Femur (tissue), 1 donor: ENCODE measurements at regions not wholly inside any gene's neighbourhood (a gene's known extent, or its start where the extent isn't known, plus 50 kb on each side); places are given as distances from the start of the nearest gene placed in this dataset.
"Not testable (repeated sequence)": the region's sequence is repeated elsewhere in the genome, so short reads cannot be mapped to it uniquely, and the experiment has no call there.

Experiments used
- DNase-seq: peaks from one replicate; pipeline ENCODE4 v3.0.0-alpha.2; 2017

DNA sequence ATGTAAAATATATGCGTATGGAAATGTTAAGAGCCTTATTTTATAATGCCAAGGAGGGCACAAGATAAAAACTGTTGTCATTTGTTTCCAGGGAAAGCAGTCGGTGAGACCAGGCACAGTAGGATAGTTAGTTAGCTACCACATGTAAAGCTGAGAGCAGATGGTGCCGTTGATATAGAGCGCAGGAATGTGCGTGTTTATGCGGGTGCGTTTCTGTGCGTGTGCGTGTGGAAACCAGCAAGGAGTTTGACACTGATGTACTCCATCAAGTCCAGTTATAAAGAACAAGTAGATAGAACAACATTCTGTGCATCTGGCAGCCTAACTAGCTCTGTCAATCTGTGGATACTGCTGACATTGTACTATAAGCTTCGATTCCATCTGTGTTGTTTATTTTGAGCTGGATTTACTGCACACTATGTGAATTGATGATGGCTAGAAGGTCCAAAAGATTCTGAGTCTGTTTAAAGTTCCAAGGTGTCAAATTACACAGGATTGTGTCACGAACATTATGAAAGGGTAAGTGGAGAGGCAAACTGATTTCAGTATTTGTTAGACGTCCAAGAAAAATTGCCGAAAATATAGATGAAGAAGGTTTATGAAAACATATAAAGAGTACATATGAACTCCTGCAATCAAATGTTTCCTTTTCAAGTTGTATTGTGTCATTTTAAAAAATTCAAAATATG, 494.9 kb upstream of the MEF2C start:
- no peak for DNase-seq

- no peak for DNase-seq
Measured at GRCh38 chr5:89374818-89375521, 492.0 kb upstream of the MEF2C start.

DNA sequence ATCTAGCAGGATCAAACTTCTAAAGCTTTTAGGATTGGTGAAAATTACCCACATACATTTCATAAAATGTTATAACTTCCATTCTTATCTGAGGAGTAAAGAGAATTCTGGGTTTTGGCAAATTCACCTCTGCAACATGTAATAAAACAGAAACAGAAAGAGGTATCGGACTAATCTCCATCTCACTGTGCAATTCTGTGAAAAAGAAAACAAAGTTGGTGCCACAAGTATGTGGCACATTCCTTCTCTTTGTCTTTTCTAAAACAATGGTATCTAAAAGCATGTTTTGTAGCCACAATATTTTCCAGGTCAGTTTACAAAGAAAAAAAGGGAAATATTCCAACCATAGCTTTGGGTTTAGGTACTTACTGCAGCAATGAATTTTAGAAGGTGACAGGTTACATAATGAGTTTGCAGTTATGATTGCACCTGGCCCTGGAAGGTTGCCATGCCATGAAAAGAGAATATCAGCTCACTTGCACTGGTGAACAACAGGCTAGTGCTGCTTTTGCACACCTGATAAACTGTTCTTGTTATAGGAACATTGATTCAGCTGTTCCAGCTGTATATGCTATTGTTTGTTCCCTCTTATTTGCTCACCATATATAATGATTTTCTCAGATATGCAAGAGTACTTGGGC, 491.3 kb upstream of the MEF2C start:
- no peak for DNase-seq

DNA sequence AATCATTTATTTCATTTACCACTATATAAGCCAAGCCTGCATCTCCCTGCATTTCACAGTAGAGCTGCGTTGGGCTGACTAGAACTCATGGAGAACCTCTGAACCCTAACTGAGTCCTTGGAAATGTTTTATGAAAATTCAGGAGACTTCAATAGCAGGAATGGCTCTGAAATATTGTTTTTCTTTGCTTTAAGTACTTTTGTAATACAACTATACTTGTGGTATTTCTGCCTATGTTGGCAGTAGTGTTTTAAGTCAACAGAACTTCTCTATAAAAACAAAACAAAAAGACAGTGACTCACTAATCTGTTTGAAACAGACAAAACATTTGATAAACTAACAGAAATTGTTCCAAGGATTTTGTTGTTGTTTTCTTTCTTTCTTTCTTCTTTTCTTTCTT, 489.2 kb upstream of the MEF2C start:
- DNase-seq, result no peak

DNA sequence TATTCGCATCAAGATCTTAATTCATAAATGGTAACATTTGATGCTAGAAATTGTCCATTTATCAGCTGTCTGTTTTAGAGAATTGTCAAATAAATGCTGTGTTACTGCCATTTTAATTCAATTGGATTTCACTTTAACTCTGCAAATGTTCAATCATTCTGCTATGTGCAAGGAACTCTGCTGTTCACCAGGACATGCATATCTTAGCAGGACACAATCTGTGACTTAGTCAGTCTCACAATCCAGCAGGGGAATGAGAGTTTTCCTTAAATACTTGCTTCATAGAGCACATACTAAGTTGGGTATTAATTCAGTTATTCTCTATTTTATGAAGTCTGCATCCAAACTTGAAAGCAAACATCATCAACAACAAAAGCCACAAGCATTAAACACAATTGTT, 488.7 kb upstream of the MEF2C start:
- DNase-seq, result no peak

DNA sequence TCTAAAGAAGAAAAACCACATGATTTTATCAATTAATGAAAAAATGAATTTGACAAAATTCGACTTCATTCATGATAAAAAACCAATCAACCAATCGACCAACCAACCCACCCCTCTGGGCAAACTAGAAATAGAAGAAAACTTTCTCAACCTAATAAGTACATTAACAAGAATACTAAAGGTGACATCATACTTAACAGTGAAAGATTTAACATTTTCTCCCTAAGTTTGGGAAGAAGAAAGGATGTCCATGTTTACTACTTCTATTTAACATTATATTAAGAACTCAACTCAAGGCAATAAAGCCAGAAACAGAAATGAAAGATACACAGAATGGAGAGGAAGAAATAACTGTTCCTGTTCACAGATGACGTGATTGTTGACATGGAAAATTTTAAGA, 476.1 kb upstream of the MEF2C start:
- no peak for DNase-seq

DNA sequence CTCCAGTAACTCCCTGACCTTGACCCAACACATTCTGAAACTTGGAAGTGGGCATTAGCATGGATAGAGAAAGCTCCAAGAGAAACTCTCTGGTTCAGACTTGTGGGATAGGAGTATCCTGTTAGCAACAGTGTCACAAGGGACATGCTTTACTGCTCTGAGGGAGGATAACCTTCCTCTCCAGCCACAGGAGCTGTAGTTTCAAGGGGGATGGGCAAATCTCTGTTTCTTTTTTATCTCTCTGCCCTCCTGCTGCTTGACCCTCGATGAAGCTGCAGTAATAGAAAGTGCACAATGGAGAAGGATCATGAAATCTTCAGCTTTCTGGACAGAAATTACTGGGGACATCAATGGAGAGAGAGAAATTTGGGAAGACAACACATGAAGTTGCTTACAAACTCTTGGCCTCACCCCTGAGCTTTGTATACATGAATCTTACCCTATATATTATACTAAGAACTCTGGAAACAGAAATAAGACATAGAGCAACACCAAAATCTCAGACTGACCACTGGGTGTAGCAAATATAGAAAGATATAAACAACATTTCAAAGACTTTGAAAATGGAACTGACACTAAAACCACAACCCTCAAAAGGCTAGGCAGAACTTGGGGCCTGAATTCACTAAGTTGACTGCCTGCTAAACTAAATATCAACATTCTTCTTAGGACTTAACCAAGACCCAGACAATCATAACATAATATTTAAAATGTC, 471.0 kb upstream of the MEF2C start:
- no peak for DNase-seq

- DNase-seq, result no peak
Measured at GRCh38 chr5:89351975-89352374, 469.0 kb upstream of the MEF2C start.

GRCh38 chr5:89351222-89351621, 468.2 kb upstream of the MEF2C start:
- no peak for DNase-seq

DNA sequence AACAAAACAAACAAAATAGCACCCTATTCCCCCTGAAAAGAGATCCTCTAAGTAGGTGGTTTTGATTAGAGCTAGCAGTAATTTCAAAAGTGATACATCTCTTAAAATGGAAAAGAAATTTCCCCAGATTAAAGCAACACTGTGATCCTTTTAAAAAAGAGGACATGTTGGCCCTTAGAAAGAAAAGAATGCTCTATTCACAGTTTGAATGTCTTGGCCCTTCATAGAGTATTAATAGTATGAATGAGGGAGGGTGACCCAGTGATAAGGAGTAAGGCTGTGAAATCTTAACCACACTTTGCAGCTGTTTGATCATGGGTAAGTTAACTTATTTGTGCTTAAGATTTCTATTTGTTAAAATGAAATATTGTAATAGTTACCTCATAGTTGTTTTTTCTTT, 467.7 kb upstream of the MEF2C start:
- DNase-seq, result no peak

DNA sequence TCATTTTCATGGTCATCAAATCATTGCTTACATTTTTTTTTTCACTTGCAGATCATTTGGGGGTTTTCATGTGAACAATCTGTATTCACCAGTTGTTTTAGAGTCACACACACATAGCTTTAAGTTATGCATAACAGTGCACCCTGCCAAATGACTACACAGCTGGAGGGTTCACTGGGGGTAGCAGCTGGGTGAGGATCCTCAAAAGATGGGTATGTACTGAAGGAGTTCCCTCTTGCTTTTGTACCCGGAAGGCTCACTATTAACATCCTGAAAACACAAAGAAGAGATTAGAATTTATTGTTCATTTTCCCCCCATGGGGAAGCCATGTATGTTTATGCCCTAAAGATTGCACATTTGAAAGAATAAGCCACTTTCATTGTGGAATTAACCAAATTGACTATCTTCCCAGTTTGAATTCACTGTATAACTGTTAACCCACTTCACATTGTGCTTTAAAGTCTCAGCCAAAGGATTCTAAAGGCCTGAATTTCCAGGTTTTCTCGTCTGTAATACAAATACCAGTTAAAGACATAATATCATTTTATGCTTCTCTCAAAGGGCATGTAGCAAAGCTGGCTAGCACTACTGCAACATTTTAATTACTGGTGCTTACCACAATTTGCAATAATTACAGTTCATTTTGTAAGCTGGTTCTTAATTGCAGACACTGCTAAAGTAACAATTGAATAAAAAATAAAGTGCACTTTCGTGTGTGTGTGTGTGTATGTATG, 466.4 kb upstream of the MEF2C start:
- no peak for DNase-seq

GRCh38 chr5:89346573-89346972, 463.6 kb upstream of the MEF2C start:
- no peak for DNase-seq

GRCh38 chr5:89343666-89344065, 460.7 kb upstream of the MEF2C start:
- DNase-seq, result no peak

DNA sequence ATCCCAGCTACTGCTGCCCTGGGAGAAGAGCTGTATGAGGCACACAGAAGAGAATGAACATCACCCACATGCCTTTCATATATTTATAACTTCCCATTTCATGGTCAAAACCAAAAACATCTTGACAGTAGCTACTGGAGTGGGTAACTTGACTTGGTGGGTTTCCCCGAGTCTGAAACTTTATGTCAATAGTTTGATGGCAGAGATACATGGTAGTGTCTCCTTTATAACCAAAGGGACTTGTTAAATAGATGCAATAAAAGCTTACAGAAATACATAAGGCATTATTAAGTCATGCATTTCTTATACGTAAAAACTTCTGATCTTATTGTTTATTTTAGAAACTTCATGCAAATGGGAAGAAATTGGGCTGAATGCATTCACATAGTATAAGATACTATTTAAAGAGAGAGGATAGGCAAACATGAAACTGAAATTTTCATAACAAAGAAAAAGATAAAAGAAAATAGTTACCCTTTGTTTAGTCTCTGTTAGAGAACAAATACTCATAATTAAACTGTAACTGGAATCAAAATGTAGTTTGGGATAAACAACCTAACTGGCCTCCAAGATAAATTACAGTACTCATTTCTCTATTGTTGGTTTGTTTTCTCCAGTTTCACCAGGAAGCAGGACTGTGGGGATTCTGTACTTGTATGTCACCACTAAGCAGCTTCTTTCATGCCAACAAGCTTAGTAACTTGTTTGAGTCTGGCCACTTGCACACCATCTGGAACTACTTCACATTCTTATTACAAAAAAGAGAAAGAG, 459.3 kb upstream of the MEF2C start:
- DNase-seq, result no peak

- no peak for DNase-seq
Measured at GRCh38 chr5:89338935-89339334, 456.0 kb upstream of the MEF2C start.

- no peak for DNase-seq
Measured at GRCh38 chr5:89336111-89336510, 453.1 kb upstream of the MEF2C start.

- no peak for DNase-seq
Measured at GRCh38 chr5:89330140-89330539, 447.2 kb upstream of the MEF2C start.

DNA sequence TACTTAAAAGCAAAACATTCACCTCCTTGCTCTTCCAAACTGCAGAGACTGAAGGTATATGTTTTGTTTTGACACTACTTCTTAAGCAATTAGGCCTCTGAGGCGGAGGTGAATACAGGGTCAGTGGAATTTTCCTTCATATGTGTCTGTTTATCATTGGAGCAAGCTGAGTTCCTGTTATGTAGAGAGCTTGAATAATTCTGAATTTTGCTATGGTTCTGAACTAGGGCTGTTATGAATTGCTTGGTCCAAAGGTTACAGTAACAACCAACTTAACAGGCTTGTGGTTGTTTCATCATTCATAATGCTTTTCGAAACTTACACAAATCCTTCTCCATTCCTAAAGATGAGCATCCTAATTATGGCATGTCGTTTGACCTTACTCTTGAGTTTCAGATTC, 444.6 kb upstream of the MEF2C start:
- DNase-seq, result no peak

GRCh38 chr5:89324990-89325389, 442.0 kb upstream of the MEF2C start:
- DNase-seq, result no peak

DNA sequence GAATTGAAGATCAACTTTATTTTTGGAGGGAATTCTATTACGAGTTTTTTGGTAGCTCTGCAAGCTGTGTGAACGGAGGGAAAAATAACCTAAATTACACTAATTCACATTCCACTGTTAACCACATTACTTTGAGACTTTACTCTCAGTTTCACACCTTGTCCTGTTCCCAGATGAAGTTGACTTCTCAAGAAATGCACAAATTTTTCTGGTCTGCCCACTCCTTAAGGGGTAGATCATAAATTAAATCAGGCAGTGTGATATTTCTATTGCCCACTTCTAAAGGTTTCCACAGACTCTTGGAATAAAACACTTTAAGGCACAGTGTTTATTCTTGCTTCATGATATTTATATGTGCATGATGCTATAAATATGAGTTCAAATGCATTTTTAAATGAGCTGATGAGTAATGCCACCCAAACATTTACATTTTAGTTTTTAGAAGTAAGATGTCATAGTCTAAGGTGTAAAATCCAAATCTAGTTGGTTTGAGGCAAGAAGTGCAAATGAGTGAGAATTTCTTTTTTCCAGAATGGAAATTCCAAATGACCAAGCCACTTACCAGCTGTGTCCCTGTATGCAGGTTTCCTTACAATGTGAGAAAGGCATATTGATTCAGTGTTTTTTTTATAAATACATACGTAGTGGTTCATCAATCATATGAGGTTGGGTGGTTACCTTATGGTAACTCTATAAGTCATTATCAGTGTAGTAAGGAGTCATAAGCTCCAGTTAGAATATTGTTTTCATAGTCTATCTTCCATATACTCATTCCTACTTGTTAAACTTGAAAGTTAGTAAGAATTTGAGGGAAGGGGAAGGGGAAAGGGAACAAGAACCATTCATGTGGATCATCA, 437.7 kb upstream of the MEF2C start:
- DNase-seq, result no peak

DNA sequence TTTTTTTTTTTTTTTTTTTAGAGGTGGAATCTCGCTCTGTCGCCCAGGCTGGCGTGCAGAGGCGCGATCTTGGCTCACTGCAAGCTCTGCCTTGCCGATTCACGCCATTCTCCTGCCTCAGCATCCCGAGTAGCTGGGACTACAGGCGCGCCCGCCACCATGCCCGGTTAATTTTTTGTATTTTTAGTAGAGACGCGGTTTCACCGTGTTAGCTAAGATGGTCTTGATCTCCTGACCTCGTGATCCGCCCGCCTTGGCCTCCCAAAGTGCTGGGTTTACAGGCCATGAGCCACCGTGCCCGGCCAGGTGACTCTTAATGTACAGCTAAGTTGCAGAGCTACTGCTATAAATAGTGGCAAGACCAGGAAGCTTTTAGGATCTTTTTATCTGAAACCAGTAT, 434.9 kb upstream of the MEF2C start:
- DNase-seq, result not testable (repeated sequence)
